ENCODE measurements at regions not wholly inside any gene's neighbourhood (a gene's known extent, or its start where the extent isn't known, plus 50 kb on each side); places are given as distances from the start of the nearest gene placed in this dataset.

DNA sequence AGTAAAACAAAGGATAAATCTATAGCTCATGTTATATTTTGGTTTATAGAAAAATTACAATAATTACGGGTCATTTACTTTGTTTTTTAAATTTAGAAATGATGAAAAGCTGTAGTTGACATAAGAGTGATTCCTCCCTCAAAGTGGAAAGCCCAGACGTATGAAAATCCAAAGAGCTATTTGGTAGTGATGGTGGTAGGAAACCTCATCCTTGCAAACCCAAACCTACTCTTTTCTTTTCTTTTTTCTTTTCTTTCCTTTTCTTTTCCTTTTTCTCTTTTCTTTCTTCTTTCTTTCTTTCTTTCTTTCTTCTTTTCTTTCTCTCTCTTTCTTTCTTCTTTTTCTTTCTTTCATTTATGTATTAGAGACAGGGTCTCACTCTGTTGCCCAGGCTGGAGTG is 190.3 kb upstream of the RASSF8 start:
- TF ChIP-seq POLR2A (IDR thresholded peaks at IDR 0.05), result no peak
- TF ChIP-seq CTCF (IDR thresholded peaks at IDR 0.05), result no peak
- Histone ChIP-seq H3K36me3 (no peaks in the 10 kb centered on the region), H3K9me3 (no peaks in the 10 kb centered on the region), H3K4me3 (no peak overlapping the region), H3K4me1 (no peaks in the 10 kb centered on the region), H3K27me3 (no peaks in the 10 kb centered on the region), H3K27ac (no peak overlapping the region)
- DNase-seq, result no peak
- 82 to 88% methylated on average over 2 of the region's 2 CpGs for WGBS, 2 donors
- intact Hi-C loops (cut with DNase I), result no loop called here

GRCh38 chr12:25769082-25769945 is 189.2 kb upstream of the RASSF8 start:
- no peaks in the 10 kb centered on the region for H3K36me3 ChIP-seq
- H3K9me3 ChIP-seq, result no peaks in the 10 kb centered on the region
- H3K4me3 ChIP-seq, result no peak overlapping the region
- no peaks in the 10 kb centered on the region for H3K27me3 ChIP-seq
- TF ChIP-seq CTCF (IDR thresholded peaks at IDR 0.05) (no peak), POLR2A (IDR thresholded peaks at IDR 0.05) (no peak)
- DNase-seq, result no peak
- H3K4me1 ChIP-seq, result no peaks in the 10 kb centered on the region
- 50 to 65% methylated on average over 6 of the region's 6 CpGs for WGBS, 2 donors
- intact Hi-C loops (cut with DNase I), result no loop called here
- no peak overlapping the region for H3K27ac ChIP-seq

GRCh38 chr12:25771041-25771440 is 187.4 kb upstream of the RASSF8 start:
- intact Hi-C loops (cut with DNase I), result no loop called here
- Histone ChIP-seq H3K4me3 (no peak overlapping the region), H3K27ac (no peak overlapping the region), H3K4me1 (no peaks in the 10 kb centered on the region), H3K36me3 (no peaks in the 10 kb centered on the region), H3K27me3 (no peaks in the 10 kb centered on the region), H3K9me3 (no peaks in the 10 kb centered on the region)
- no peak for TF ChIP-seq CTCF (IDR thresholded peaks at IDR 0.05)
- no peak for TF ChIP-seq POLR2A (IDR thresholded peaks at IDR 0.05)
- DNase-seq, result no peak
- 9 to 13% methylated on average over 2 of the region's 2 CpGs for WGBS, 2 donors

GRCh38 chr12:25771476-25771875 is 187.0 kb upstream of the RASSF8 start:
- H3K4me1 ChIP-seq, result no peaks in the 10 kb centered on the region
- H3K27me3 ChIP-seq, result no peaks in the 10 kb centered on the region
- intact Hi-C loops (cut with DNase I), result no loop called here
- DNase-seq, result no peak
- no peaks in the 10 kb centered on the region for H3K9me3 ChIP-seq
- WGBS, 2 donors, result 59 to 65% methylated on average over 4 of the region's 4 CpGs
- no peaks in the 10 kb centered on the region for H3K36me3 ChIP-seq
- H3K4me3 ChIP-seq, result no peak overlapping the region
- TF ChIP-seq CTCF (IDR thresholded peaks at IDR 0.05), result no peak
- TF ChIP-seq POLR2A (IDR thresholded peaks at IDR 0.05), result no peak
- no peak overlapping the region for H3K27ac ChIP-seq

- no peak overlapping the region for H3K27ac ChIP-seq
These were observed 182.5 kb upstream of the RASSF8 start for GRCh38 chr12:25775968-25776367.

More at GRCh38 chr12:25775968-25776367, 182.5 kb upstream of the RASSF8 start:
- no peaks in the 10 kb centered on the region for H3K9me3 ChIP-seq
- no peak for TF ChIP-seq CTCF (IDR thresholded peaks at IDR 0.05)
- TF ChIP-seq POLR2A (IDR thresholded peaks at IDR 0.05), result no peak
- intact Hi-C loops (cut with DNase I), result no loop called here
- no peaks in the 10 kb centered on the region for H3K4me1 ChIP-seq
- no peaks in the 10 kb centered on the region for H3K36me3 ChIP-seq
- DNase-seq, result no peak
- no peak overlapping the region for H3K4me3 ChIP-seq
- H3K27me3 ChIP-seq, result no peaks in the 10 kb centered on the region
- 37 to 49% methylated on average over 3 to 4 of the region's 4 CpGs for WGBS, 2 donors

Data from esophagus squamous epithelium (tissue), 5 donors.